ENCODE measurements at regions not wholly inside any gene's neighbourhood (a gene's known extent, or its start where the extent isn't known, plus 50 kb on each side); places are given as distances from the start of the nearest gene placed in this dataset.

GRCh38 chr1:58883888-58884482, 100.1 kb upstream of the JUN start:
- H3K4me2 ChIP-seq (ENCODE audit: low read depth, low read length, poor library complexity, severe bottlenecking): no peak overlapping the region
- H4K20me1 ChIP-seq (ENCODE audit: insufficient read depth, low read depth, low read length): no peaks in the 10 kb centered on the region
- H3K9me3 ChIP-seq (ENCODE audit: low read length): no peaks in the 10 kb centered on the region
- no peaks in the 10 kb centered on the region for H3K79me2 ChIP-seq (ENCODE audit: low read length)
- H3K36me3 ChIP-seq (ENCODE audit: insufficient read depth, low read length): no peaks in the 10 kb centered on the region
- no peak overlapping the region for H3K4me3 ChIP-seq (ENCODE audit: low read length)
- H3K9me2 ChIP-seq (replicated peaks; ENCODE audit: insufficient read depth, low read length): no peaks in the 10 kb centered on the region
- H3K27me3 ChIP-seq (ENCODE audit: low read length): no peaks in the 10 kb centered on the region
- no peak overlapping the region for H3K9ac ChIP-seq (ENCODE audit: low read length)
- H2AFZ ChIP-seq (ENCODE audit: low read length): no peak overlapping the region
- no peak overlapping the region for H3K27ac ChIP-seq (ENCODE audit: low read length)
- no peaks in the 10 kb centered on the region for H3K4me1 ChIP-seq (ENCODE audit: low read length)
- DNase-seq: no peak

GRCh38 chr1:58884706-58885661, 101.1 kb upstream of the JUN start:
- Histone ChIP-seq H3K36me3 (ENCODE audit: insufficient read depth, low read length) (no peaks in the 10 kb centered on the region), H2AFZ (ENCODE audit: low read length) (no peak overlapping the region), H3K4me3 (ENCODE audit: low read length) (no peak overlapping the region), H3K4me2 (ENCODE audit: low read depth, low read length, poor library complexity, severe bottlenecking) (no peak overlapping the region), H3K9ac (ENCODE audit: low read length) (no peak overlapping the region), H3K79me2 (ENCODE audit: low read length) (no peaks in the 10 kb centered on the region), H3K27ac (ENCODE audit: low read length) (no peak overlapping the region), H3K4me1 (ENCODE audit: low read length) (no peaks in the 10 kb centered on the region), H3K27me3 (ENCODE audit: low read length) (no peaks in the 10 kb centered on the region), H3K9me2 (replicated peaks; ENCODE audit: insufficient read depth, low read length) (no peaks in the 10 kb centered on the region), H4K20me1 (ENCODE audit: insufficient read depth, low read depth, low read length) (no peaks in the 10 kb centered on the region), H3K9me3 (ENCODE audit: low read length) (no peaks in the 10 kb centered on the region)
- no peak for DNase-seq

GRCh38 chr1:58885998-58886397, 102.2 kb upstream of the JUN start:
- no peak overlapping the region for H3K9ac ChIP-seq (ENCODE audit: low read length)
- no peak overlapping the region for H3K4me2 ChIP-seq (ENCODE audit: low read depth, low read length, poor library complexity, severe bottlenecking)
- H3K4me3 ChIP-seq (ENCODE audit: low read length): no peak overlapping the region
- no peaks in the 10 kb centered on the region for H3K36me3 ChIP-seq (ENCODE audit: insufficient read depth, low read length)
- no peak overlapping the region for H2AFZ ChIP-seq (ENCODE audit: low read length)
- no peaks in the 10 kb centered on the region for H3K9me3 ChIP-seq (ENCODE audit: low read length)
- H3K27me3 ChIP-seq (ENCODE audit: low read length): peaks cover 3% of the 10 kb centered on the region; the same call in 1 of the 2 replicates
- DNase-seq: no peak
- no peaks in the 10 kb centered on the region for H3K9me2 ChIP-seq (replicated peaks; ENCODE audit: insufficient read depth, low read length)
- no peaks in the 10 kb centered on the region for H3K79me2 ChIP-seq (ENCODE audit: low read length)
- H3K27ac ChIP-seq (ENCODE audit: low read length): no peak overlapping the region
- no peaks in the 10 kb centered on the region for H3K4me1 ChIP-seq (ENCODE audit: low read length)
- no peaks in the 10 kb centered on the region for H4K20me1 ChIP-seq (ENCODE audit: insufficient read depth, low read depth, low read length)

GRCh38 chr1:58886611-58887010, 102.8 kb upstream of the JUN start:
- Histone ChIP-seq H3K4me1 (ENCODE audit: low read length) (no peaks in the 10 kb centered on the region), H3K9me2 (replicated peaks; ENCODE audit: insufficient read depth, low read length) (no peaks in the 10 kb centered on the region), H3K4me2 (ENCODE audit: low read depth, low read length, poor library complexity, severe bottlenecking) (no peak overlapping the region), H3K36me3 (ENCODE audit: insufficient read depth, low read length) (no peaks in the 10 kb centered on the region), H3K27me3 (ENCODE audit: low read length) (peaks cover 3% of the 10 kb centered on the region; the same call in 1 of the 2 replicates), H2AFZ (ENCODE audit: low read length) (no peak overlapping the region), H3K27ac (ENCODE audit: low read length) (no peak overlapping the region), H4K20me1 (ENCODE audit: insufficient read depth, low read depth, low read length) (no peaks in the 10 kb centered on the region), H3K4me3 (ENCODE audit: low read length) (no peak overlapping the region), H3K9me3 (ENCODE audit: low read length) (no peaks in the 10 kb centered on the region), H3K79me2 (ENCODE audit: low read length) (no peaks in the 10 kb centered on the region), H3K9ac (ENCODE audit: low read length) (no peak overlapping the region)
- no peak for DNase-seq

- no peaks in the 10 kb centered on the region for H3K79me2 ChIP-seq (ENCODE audit: low read length)
- no peak overlapping the region for H3K9ac ChIP-seq (ENCODE audit: low read length)
- H3K4me3 ChIP-seq (ENCODE audit: low read length): no peak overlapping the region
These were observed 103.2 kb upstream of the JUN start for GRCh38 chr1:58887059-58887458.

GRCh38 chr1:58888833-58889232, 105.0 kb upstream of the JUN start:
- no peak overlapping the region for H3K9ac ChIP-seq (ENCODE audit: low read length)
- H3K36me3 ChIP-seq (ENCODE audit: insufficient read depth, low read length): no peaks in the 10 kb centered on the region
- no peaks in the 10 kb centered on the region for H3K4me1 ChIP-seq (ENCODE audit: low read length)
- no peak overlapping the region for H3K4me3 ChIP-seq (ENCODE audit: low read length)
- H3K27ac ChIP-seq (ENCODE audit: low read length): no peak overlapping the region
- H3K79me2 ChIP-seq (ENCODE audit: low read length): no peaks in the 10 kb centered on the region
- H3K9me3 ChIP-seq (ENCODE audit: low read length): no peaks in the 10 kb centered on the region
- H3K4me2 ChIP-seq (ENCODE audit: low read depth, low read length, poor library complexity, severe bottlenecking): no peak overlapping the region
- DNase-seq: no peak
- peaks cover 3% of the 10 kb centered on the region; the same call in 1 of the 2 replicates for H3K27me3 ChIP-seq (ENCODE audit: low read length)
- no peaks in the 10 kb centered on the region for H4K20me1 ChIP-seq (ENCODE audit: insufficient read depth, low read depth, low read length)
- no peaks in the 10 kb centered on the region for H3K9me2 ChIP-seq (replicated peaks; ENCODE audit: insufficient read depth, low read length)
- H2AFZ ChIP-seq (ENCODE audit: low read length): no peak overlapping the region

More at GRCh38 chr1:58887059-58887458, 103.2 kb upstream of the JUN start:
- H3K9me2 ChIP-seq (replicated peaks; ENCODE audit: insufficient read depth, low read length): no peaks in the 10 kb centered on the region
- no peaks in the 10 kb centered on the region for H3K4me1 ChIP-seq (ENCODE audit: low read length)
- no peak for DNase-seq
- H3K4me2 ChIP-seq (ENCODE audit: low read depth, low read length, poor library complexity, severe bottlenecking): no peak overlapping the region
- H3K27ac ChIP-seq (ENCODE audit: low read length): no peak overlapping the region
- no peaks in the 10 kb centered on the region for H3K36me3 ChIP-seq (ENCODE audit: insufficient read depth, low read length)
- no peaks in the 10 kb centered on the region for H3K9me3 ChIP-seq (ENCODE audit: low read length)
- H4K20me1 ChIP-seq (ENCODE audit: insufficient read depth, low read depth, low read length): no peaks in the 10 kb centered on the region
- H3K27me3 ChIP-seq (ENCODE audit: low read length): peaks cover 3% of the 10 kb centered on the region; the same call in 1 of the 2 replicates
- H2AFZ ChIP-seq (ENCODE audit: low read length): no peak overlapping the region

GRCh38 chr1:58890113-58890512, 106.3 kb upstream of the JUN start:
- Histone ChIP-seq H3K79me2 (ENCODE audit: low read length) (no peaks in the 10 kb centered on the region), H3K36me3 (ENCODE audit: insufficient read depth, low read length) (no peaks in the 10 kb centered on the region), H4K20me1 (ENCODE audit: insufficient read depth, low read depth, low read length) (no peaks in the 10 kb centered on the region), H3K27me3 (ENCODE audit: low read length) (peaks cover 3% of the 10 kb centered on the region; the same call in 1 of the 2 replicates), H3K27ac (ENCODE audit: low read length) (no peak overlapping the region), H2AFZ (ENCODE audit: low read length) (no peak overlapping the region), H3K4me3 (ENCODE audit: low read length) (no peak overlapping the region), H3K9me3 (ENCODE audit: low read length) (no peaks in the 10 kb centered on the region), H3K9me2 (replicated peaks; ENCODE audit: insufficient read depth, low read length) (no peaks in the 10 kb centered on the region), H3K9ac (ENCODE audit: low read length) (no peak overlapping the region), H3K4me2 (ENCODE audit: low read depth, low read length, poor library complexity, severe bottlenecking) (no peak overlapping the region), H3K4me1 (ENCODE audit: low read length) (no peaks in the 10 kb centered on the region)
- no peak for DNase-seq

GRCh38 chr1:58890609-58891008, 106.8 kb upstream of the JUN start:
- no peak overlapping the region for H3K4me3 ChIP-seq (ENCODE audit: low read length)
- H3K79me2 ChIP-seq (ENCODE audit: low read length): no peaks in the 10 kb centered on the region
- no peak for DNase-seq
- no peak overlapping the region for H3K9ac ChIP-seq (ENCODE audit: low read length)
- H3K4me1 ChIP-seq (ENCODE audit: low read length): no peaks in the 10 kb centered on the region
- peaks cover 3% of the 10 kb centered on the region; the same call in 1 of the 2 replicates for H3K27me3 ChIP-seq (ENCODE audit: low read length)
- no peaks in the 10 kb centered on the region for H4K20me1 ChIP-seq (ENCODE audit: insufficient read depth, low read depth, low read length)
- no peaks in the 10 kb centered on the region for H3K9me3 ChIP-seq (ENCODE audit: low read length)
- H3K36me3 ChIP-seq (ENCODE audit: insufficient read depth, low read length): no peaks in the 10 kb centered on the region
- H3K9me2 ChIP-seq (replicated peaks; ENCODE audit: insufficient read depth, low read length): no peaks in the 10 kb centered on the region
- no peak overlapping the region for H3K4me2 ChIP-seq (ENCODE audit: low read depth, low read length, poor library complexity, severe bottlenecking)
- H3K27ac ChIP-seq (ENCODE audit: low read length): no peak overlapping the region
- H2AFZ ChIP-seq (ENCODE audit: low read length): no peak overlapping the region

Data from Karpas-422 (cell line).